ENCODE measurements at regions not wholly inside any gene's neighbourhood (a gene's known extent, or its start where the extent isn't known, plus 50 kb on each side); places are given as distances from the start of the nearest gene placed in this dataset.

GRCh38 chr5:2330325-2331130 is 420.9 kb downstream of the IRX2 start:
- TF ChIP-seq, protein P1, sequence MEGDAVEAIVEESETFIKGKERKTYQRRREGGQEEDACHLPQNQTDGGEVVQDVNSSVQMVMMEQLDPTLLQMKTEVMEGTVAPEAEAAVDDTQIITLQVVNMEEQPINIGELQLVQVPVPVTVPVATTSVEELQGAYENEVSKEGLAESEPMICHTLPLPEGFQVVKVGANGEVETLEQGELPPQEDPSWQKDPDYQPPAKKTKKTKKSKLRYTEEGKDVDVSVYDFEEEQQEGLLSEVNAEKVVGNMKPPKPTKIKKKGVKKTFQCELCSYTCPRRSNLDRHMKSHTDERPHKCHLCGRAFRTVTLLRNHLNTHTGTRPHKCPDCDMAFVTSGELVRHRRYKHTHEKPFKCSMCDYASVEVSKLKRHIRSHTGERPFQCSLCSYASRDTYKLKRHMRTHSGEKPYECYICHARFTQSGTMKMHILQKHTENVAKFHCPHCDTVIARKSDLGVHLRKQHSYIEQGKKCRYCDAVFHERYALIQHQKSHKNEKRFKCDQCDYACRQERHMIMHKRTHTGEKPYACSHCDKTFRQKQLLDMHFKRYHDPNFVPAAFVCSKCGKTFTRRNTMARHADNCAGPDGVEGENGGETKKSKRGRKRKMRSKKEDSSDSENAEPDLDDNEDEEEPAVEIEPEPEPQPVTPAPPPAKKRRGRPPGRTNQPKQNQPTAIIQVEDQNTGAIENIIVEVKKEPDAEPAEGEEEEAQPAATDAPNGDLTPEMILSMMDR (IDR thresholded peaks at IDR 0.05): no peak
- peaks cover 34% of the 10 kb centered on the region for H3K9me3 Mint-ChIP-seq (ENCODE audit: unreplicated experiment)
- no peak for DNase-seq (ENCODE audit: extremely low spot score, unreplicated experiment)
- H3K27me3 Mint-ChIP-seq (ENCODE audit: unreplicated experiment): no peaks in the 10 kb centered on the region
- no peak overlapping the region for H3K27ac Mint-ChIP-seq (ENCODE audit: unreplicated experiment)
- no peaks in the 10 kb centered on the region for H3K4me1 Mint-ChIP-seq (ENCODE audit: unreplicated experiment)
- H3K36me3 Mint-ChIP-seq (ENCODE audit: unreplicated experiment): no peaks in the 10 kb centered on the region
- no peak overlapping the region for H3K4me3 Mint-ChIP-seq (ENCODE audit: unreplicated experiment)

GRCh38 chr5:2329741-2330140 is 421.7 kb downstream of the IRX2 start:
- Mint-ChIP-seq H3K4me1 (ENCODE audit: unreplicated experiment) (no peaks in the 10 kb centered on the region), H3K36me3 (ENCODE audit: unreplicated experiment) (no peaks in the 10 kb centered on the region), H3K9me3 (ENCODE audit: unreplicated experiment) (peaks cover 36% of the 10 kb centered on the region)

DNA sequence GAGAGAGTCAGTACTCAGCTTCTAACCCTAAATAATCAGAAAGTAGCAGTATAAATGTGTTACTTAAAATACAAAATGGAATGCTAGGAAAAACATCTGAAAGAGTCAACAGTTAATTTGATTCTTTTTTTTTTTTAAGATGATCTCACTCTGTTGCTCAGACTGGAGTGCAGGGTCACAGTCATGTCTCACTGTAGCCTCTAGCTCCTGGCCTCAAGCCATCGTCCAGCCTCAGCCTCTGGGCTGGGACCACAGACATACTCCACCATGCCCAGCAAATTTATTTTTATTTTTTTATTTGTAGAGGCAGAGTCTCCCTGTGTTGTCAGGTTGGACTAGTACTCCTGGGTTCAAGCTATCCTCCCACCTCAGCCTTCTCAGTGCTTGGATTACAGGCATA is 424.9 kb downstream of the IRX2 start:
- Mint-ChIP-seq H3K4me3 (ENCODE audit: unreplicated experiment) (no peak overlapping the region), H3K27me3 (ENCODE audit: unreplicated experiment) (no peaks in the 10 kb centered on the region), H3K4me1 (ENCODE audit: unreplicated experiment) (no peaks in the 10 kb centered on the region), H3K36me3 (ENCODE audit: unreplicated experiment) (no peaks in the 10 kb centered on the region), H3K9me3 (ENCODE audit: unreplicated experiment) (peaks cover 36% of the 10 kb centered on the region), H3K27ac (ENCODE audit: unreplicated experiment) (no peak overlapping the region)
- DNase-seq (ENCODE audit: extremely low spot score, unreplicated experiment): no peak
- TF ChIP-seq, protein P1 (IDR thresholded peaks at IDR 0.05): no peak

More at GRCh38 chr5:2329741-2330140, 421.7 kb downstream of the IRX2 start:
- no peak overlapping the region for H3K27ac Mint-ChIP-seq (ENCODE audit: unreplicated experiment)
- H3K4me3 Mint-ChIP-seq (ENCODE audit: unreplicated experiment): no peak overlapping the region
- DNase-seq (ENCODE audit: extremely low spot score, unreplicated experiment): no peak
- no peaks in the 10 kb centered on the region for H3K27me3 Mint-ChIP-seq (ENCODE audit: unreplicated experiment)
- TF ChIP-seq, protein P1 (IDR thresholded peaks at IDR 0.05): no peak

DNA sequence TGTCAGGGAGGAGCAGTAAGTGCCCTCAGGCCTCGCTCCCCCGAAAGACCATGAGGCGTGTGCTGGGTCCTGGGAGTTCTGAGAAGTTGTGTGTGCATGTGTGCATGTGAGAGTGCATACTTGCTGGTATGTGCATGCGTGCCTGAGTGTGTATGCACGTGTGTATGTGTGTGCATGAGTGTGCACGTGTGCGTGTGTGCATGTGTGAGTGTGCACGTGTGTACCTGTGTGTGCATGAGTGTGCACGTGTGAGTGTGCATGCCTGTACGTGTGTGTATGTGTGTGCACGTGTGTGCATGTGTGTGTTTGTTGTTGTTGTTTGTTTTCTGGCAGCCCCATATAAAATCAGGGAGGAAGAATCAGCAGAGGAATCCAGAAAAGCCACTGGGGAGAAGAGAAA is 426.7 kb downstream of the IRX2 start:
- Mint-ChIP-seq H3K4me3 (ENCODE audit: unreplicated experiment) (no peak overlapping the region), H3K4me1 (ENCODE audit: unreplicated experiment) (no peaks in the 10 kb centered on the region), H3K27ac (ENCODE audit: unreplicated experiment) (no peak overlapping the region), H3K27me3 (ENCODE audit: unreplicated experiment) (no peaks in the 10 kb centered on the region), H3K36me3 (ENCODE audit: unreplicated experiment) (no peaks in the 10 kb centered on the region), H3K9me3 (ENCODE audit: unreplicated experiment) (peaks cover 36% of the 10 kb centered on the region)
- TF ChIP-seq, protein P1 (IDR thresholded peaks at IDR 0.05): no peak
- no peak for DNase-seq (ENCODE audit: extremely low spot score, unreplicated experiment)

GRCh38 chr5:2320611-2321010 is 430.9 kb downstream of the IRX2 start:
- Mint-ChIP-seq H3K27me3 (ENCODE audit: unreplicated experiment) (no peaks in the 10 kb centered on the region), H3K27ac (ENCODE audit: unreplicated experiment) (no peak overlapping the region), H3K9me3 (ENCODE audit: unreplicated experiment) (peaks cover 24% of the 10 kb centered on the region), H3K4me1 (ENCODE audit: unreplicated experiment) (no peaks in the 10 kb centered on the region), H3K36me3 (ENCODE audit: unreplicated experiment) (no peaks in the 10 kb centered on the region), H3K4me3 (ENCODE audit: unreplicated experiment) (no peak overlapping the region)
- no peak for DNase-seq (ENCODE audit: extremely low spot score, unreplicated experiment)
- TF ChIP-seq, protein P1 (IDR thresholded peaks at IDR 0.05): no peak
